HFF-Myc (cell line): ENCODE measurements at regions not wholly inside any gene's neighbourhood (a gene's known extent, or its start where the extent isn't known, plus 50 kb on each side); places are given as distances from the start of the nearest gene placed in this dataset.
"Not testable (repeated sequence)": the region's sequence is repeated elsewhere in the genome, so short reads cannot be mapped to it uniquely, and the experiment has no call there.

Experiments used
- DNase-seq: peaks from one replicate; pipeline ENCODE4 v3.0.0-alpha.2; 2011; ENCODE audit warnings: low read depth; ENCODE audit errors: extremely low read depth
- H3K4me3 ChIP-seq: replicated peaks from 2 replicates; pipeline ENCODE4 v1.5.1; 2011; ENCODE audit warnings: low read depth, mild to moderate bottlenecking, control low read depth, low read length
- TF ChIP-seq, protein P1 (sequence below): IDR thresholded peaks from 2 replicates; pipeline ENCODE4 v1.5.1; 2012; ENCODE audit warnings: mild to moderate bottlenecking, low read depth, low read length, control low read depth; ENCODE audit errors: missing control alignments

DNA sequence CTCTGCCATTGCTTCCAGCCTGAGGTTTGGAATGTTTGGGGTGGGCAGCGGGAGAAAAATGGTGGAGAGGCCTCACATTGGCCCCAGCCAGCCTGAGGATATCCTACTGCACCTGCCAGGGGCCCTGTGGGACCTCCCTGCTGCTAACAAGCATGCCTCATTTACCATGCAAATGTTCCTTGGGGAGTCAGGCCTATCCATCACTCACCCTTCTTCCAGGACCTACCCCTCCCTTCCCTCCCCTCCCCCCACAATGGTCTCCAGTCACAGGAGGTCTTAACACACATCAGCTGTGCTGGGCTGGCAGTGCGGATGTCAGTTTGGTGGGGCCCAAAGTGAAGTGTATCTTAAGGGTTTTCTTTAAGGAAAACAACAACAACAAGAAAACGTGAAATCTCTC is 139.2 kb downstream of the SHOX start:
- TF ChIP-seq, protein P1, sequence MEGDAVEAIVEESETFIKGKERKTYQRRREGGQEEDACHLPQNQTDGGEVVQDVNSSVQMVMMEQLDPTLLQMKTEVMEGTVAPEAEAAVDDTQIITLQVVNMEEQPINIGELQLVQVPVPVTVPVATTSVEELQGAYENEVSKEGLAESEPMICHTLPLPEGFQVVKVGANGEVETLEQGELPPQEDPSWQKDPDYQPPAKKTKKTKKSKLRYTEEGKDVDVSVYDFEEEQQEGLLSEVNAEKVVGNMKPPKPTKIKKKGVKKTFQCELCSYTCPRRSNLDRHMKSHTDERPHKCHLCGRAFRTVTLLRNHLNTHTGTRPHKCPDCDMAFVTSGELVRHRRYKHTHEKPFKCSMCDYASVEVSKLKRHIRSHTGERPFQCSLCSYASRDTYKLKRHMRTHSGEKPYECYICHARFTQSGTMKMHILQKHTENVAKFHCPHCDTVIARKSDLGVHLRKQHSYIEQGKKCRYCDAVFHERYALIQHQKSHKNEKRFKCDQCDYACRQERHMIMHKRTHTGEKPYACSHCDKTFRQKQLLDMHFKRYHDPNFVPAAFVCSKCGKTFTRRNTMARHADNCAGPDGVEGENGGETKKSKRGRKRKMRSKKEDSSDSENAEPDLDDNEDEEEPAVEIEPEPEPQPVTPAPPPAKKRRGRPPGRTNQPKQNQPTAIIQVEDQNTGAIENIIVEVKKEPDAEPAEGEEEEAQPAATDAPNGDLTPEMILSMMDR: no peak
- DNase-seq: no peak
- no peak overlapping the region for H3K4me3 ChIP-seq

GRCh38 chrX:768596-768995 is 138.0 kb downstream of the SHOX start:
- no peak overlapping the region for H3K4me3 ChIP-seq
- DNase-seq: no peak
- TF ChIP-seq, protein P1: no peak

GRCh38 chrX:758917-759316 is 128.3 kb downstream of the SHOX start:
- TF ChIP-seq, protein P1: no peak
- DNase-seq: no peak
- no peak overlapping the region for H3K4me3 ChIP-seq

DNA sequence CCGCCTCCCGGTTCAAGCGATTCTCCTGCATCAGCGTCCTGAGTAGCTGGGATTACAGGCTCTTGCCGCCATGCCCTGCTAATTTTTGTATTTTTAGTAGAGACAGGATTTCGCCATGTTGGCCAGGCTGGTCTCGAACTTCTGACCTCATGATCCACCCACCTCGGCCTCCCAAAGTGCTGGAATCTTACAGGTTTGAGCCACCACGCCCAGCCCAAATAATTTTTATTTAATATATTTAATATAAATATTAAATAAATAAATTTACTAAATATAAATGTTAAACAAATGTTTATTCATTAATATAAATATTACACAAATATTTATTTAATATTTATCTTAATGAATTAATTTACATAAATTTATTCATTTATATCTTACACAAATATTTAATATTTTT is 120.2 kb downstream of the SHOX start:
- TF ChIP-seq, protein P1: no peak
- H3K4me3 ChIP-seq: no peak overlapping the region
- DNase-seq: no peak

GRCh38 chrX:750263-750662 is 119.7 kb downstream of the SHOX start:
- no peak for DNase-seq
- H3K4me3 ChIP-seq: no peak overlapping the region
- TF ChIP-seq, protein P1: no peak

DNA sequence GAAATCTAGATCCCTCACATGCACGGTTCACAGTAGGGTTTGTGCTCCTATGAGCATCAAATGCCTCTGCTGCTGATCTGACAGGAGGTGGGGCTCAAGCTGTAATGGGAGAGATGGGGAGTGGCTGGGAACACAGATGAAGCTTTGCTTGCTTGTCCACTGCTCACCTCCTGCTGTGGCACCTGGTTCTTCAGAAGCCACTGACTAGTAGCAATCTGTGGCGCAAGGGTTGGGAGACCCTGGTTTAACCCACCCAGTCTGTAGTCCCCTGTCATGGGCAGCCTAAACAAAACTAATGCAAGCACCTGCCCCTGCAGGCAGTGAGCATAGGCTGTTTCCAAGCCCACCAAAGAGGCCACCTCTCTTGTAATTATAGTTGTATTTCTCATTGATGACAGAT is 116.6 kb downstream of the SHOX start:
- TF ChIP-seq, protein P1: no peak
- no peak for DNase-seq
- no peak overlapping the region for H3K4me3 ChIP-seq

DNA sequence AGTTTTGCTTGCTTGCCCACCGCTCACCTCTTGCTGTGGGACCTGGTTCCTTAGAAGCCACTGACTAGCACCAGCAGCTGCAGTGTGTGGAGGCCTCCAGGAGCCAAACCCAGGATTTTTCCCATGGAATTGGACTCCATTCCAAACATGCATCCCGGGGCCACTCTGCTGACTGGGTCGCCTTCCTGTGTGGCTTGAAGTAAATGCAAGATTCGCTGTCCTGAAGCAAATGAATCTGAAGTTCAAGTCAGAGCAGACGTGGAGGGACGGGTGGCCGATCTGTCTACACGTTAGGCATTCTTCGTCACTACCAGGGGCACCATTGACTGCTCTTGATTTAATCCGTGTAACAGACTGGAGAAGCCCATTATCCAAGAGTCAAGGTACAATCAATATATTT is 109.0 kb downstream of the SHOX start:
- TF ChIP-seq, protein P1: no peak
- H3K4me3 ChIP-seq: no peak overlapping the region
- DNase-seq: no peak

DNA sequence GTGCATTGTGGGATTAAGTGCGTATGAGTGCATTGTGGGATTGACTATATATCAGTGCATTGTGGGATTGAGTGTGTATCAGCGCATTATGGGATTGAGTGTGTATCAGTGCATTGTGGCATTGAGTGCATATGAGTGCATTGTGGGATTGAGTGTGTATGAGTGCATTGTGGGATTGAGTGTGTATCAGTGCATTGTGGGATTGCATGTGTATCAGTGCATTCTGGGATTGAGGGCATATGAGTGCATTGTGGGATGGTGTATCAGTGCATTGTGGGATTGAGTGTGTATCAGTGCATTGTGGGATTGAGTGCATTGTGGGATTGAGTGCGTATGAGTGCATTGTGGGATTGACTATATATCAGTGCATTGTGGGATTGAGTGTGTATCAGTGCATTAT is 106.4 kb downstream of the SHOX start:
- not testable (repeated sequence) for H3K4me3 ChIP-seq, DNase-seq
